RCC 7860 (cell line): ENCODE measurements at regions not wholly inside any gene's neighbourhood (a gene's known extent, or its start where the extent isn't known, plus 50 kb on each side); places are given as distances from the start of the nearest gene placed in this dataset.

Source experiments
- DNase-seq: peaks from one replicate; pipeline ENCODE4 v3.0.0-alpha.2; 2015; ENCODE audit warnings: low spot score
- FAIRE-seq: peaks from 2 replicates; lab custom pipeline; 2012; peaks lifted over from hg19 to GRCh38; lab: Jason Lieb, UNC

DNA sequence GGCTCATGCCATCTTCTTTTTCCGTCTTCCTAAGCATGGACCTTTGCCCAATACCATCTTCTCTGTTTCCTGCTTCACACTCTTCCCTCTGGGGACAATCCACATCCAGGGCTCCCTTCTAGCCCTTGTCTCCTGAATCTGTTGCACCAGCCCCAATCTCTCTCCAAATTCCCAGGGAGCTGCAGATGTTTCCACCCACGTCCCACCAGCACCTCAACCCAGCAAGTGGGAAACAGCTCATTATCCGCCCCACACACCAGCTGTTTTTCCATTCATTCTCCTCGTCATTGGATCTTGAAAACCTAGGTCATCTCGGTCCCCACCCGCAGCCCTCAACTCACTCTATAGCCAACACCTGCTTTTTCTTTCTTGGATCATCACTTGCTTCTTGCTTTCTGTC is 185.0 kb upstream of the CDYL start:
- no peak for DNase-seq
- FAIRE-seq = no peak

DNA sequence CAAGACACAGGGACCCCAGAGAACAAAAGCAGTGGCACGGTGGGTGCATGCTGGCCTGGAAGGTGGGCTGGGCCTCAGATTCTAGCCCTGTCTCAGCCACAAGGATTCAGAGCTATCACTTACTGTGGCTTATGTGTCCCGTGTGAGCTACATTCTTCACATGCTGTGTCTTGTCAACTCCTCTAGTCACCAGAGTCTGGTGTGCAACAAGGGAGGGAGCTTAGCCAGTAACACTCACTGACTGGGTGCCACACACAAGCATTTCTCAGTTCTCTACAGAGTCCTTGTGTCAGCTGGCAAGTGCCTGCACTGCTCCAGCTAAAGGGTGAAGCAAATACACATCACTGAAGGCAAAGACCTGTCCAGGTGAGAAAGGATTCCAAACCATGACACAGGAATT is 186.9 kb upstream of the CDYL start:
- FAIRE-seq (no peak), DNase-seq (no peak)

DNA sequence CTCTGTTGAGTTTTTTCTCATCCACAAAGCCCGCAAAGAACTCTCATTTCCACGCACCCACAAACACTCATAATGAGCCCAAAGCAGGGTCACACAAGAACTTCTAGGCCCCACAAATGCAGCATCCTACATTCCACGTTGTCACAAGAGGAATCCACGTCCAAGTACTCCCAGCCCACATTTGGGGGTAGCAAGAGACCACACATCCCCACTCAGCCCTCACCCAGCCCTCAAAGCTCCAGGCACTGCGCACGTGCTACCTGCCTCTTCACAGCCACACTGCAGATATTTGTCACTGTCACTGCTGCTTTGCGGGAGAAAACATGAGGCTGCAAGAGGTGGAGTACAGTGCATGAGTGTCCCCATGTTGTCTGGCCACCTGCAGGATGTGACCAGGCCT is 187.6 kb upstream of the CDYL start:
- DNase-seq (no peak), FAIRE-seq (no peak)

DNA sequence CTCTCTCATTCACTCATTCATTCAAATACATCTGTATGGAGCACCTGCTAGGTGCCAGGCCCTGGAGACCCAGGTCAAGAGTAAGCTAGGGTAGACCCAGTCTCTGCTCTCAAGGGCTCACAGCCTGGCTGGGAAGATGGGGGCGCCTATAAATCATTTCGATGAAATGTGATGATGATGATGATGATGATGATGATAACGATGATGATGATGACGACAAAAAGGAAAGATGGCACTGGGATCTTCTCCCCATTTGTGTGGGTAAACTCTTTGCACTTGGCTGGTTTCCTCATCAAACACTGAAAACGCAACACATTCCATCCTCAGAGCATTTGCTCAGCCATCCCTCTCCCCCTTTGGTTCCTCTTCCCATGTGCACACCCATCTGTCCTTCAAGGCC is 188.0 kb upstream of the CDYL start:
- DNase-seq = no peak
- FAIRE-seq = no peak

DNA sequence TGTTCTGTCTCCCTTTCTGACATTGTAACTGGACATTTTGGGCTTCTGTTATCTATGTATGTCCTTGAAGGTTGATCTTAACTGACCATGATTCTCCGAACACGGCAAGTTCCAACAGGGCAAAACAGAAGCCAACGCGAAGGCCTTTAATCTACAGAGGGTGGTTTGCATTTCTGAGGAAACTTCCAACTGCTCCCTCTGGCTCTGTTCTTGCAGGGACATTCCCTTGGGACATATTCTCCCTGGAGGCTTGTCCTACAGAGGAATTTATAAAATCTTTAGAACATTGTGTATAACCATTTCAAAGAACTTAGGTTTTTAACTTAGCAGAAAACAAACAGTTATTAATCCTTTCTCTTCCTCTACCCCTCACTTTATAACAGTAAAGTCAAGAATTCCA is 189.0 kb upstream of the CDYL start:
- FAIRE-seq (no peak), DNase-seq (no peak)

DNA sequence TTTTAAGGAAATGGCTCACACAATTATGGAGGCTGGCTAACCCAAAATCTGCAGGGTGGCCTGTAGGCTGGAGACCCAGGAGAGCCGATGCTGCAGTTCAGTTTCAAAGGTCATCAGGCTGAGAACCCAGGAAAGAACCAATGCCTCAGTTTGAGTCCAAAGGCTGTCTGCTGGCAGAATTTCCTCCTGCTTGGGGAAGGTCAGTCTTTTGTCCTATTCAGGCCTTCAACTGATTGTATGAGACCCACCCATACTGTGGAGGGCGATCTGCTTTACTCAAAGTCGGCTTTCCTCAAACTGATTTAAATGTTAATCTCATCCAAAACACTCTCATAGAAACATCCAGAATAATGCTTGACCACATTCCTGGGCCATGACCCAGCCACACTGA is 189.7 kb upstream of the CDYL start:
- no peak for DNase-seq
- FAIRE-seq = no peak

DNA sequence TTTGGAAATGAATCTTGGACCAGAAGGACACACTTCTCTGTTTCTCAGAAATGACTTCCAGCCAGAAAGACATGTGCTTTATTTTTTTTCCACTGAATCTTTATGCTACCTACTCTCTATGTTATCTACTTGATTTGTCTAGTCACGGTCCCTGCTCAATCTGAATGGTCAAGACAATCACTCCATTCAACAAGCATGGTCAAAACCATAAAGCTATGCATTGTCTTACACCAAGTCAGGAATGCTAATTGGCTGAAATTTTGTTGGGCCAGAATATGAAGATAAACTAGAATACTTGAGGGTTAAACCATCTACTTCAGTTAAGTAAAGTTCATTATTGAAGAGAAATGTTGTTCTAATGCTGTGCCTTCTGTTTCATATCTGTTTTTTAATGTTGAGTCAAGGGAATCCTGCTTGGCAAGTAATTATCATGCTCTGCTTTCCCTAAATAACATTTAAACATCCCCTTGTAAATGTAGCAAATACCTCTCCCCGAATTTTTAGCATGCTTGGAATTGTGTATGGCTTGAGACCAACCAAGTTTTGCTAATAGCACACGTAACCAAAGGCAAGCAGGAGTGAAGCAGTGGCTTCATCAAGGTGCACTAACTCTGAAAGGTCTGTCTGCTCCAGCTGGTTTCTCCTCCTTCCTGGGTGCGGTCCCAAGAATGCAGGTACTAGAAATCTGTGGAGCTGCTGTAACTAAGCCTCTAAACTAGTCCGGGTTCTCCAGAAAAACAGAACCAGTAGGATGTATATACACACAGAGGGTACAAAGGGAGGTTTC is 190.3 kb upstream of the CDYL start:
- no peak for FAIRE-seq

DNA sequence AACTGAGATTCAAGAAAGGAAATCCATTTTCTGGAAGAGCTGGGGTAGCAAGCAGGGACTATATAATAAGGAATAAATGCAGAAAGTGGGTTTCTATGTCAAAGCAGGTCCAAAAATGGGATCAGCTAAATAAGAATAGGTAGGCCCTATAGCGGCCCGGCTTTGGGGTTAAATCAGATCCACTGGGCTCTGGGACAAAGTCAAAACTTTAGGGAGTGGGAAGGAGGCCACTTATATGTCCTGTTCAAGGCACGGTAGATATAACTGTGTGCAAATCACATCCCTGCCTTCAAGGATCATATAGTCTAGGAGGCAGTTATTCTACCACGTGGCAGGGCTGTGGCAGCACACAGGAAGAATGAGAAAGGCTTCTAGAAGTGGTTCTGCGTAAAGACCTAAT is 191.4 kb upstream of the CDYL start:
- no peak for DNase-seq
- no peak for FAIRE-seq

More for the DNA sequence above, 190.3 kb upstream of the CDYL start:
- DNase-seq = no peak

DNA sequence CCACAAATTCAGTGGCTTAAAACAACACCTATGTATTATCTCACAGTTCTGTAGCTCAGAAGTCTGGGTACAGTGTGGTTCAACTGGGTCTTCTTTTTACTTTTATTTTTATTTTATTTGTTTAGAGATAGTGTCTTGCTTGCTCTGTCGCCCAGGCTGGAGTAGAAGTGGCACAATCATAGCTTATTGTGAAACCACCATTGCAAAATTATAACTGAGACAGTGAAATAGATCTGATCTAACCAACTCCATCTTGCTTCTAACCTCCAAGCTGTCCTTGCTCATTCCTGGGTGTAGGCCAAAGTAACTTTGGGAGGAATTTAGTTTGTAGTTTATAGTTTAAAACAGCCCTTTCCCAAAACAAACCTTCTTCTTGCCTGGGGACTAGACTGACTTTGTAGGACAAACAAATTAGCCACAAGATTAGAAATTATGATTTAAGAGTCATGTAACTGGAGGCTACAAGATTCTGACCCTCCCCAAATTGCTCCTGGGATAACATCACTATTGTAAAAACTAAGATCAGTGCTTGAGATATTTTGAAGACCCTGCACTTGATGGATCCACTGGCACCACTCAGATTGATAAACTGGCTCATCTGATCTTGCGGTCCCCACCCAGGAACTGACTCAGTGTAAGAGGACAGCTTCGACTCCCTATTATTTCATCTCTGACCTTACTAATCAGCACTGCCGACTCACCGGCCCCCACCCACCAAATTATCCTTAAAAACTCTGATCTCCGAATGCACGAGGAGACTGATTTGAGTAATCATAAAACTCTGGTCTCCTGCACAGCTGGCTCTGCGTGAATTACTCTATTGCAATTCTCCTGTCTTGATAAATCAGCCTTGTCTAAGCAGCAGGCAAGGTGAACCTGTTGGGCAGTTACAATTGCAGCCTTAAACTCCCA is 193.4 kb upstream of the CDYL start:
- FAIRE-seq (no peak), DNase-seq (no peak)

DNA sequence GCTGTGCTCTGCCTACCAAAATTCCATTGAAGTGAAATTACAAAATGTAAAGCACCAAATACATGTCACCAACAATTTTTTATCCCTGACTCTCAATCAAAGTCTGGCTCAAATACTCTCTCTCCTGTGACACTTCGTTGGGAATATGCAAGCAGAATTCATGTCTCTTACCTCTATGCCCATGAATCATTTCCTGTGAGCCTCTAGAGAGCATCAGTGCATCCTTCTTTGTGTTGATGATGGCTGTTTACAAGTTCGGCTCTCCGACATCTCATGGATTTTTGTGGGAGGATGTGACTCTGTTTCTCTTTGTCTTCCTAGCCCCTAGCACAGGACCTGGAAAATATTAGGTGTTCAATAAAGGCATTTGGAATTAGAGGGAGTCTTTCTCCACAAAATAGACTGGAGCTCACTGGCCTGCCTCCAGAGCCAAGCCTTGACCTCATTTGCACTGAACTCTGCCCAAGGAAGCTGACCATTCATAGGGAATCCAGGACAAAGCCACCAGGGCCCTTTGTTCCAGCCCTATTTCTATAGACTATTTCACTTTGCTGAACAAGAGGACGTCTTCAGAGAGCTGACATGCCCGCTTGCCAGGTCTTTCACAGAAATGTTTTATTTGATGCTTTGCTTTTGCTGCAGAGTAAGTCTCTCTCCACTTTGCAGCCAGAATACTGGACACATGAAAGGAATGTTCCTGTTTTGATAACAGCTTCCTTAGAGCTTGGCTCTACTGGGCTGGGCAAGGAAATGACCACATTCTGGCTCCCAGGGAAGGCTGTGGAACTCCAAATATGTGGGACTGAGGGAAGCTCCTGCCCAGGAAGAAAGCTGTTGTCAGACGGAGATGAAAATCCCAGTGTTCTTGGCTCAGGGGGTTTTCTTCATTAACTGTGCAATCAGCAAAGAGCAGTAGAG is 194.5 kb upstream of the CDYL start:
- DNase-seq (no peak), FAIRE-seq (no peak)

DNA sequence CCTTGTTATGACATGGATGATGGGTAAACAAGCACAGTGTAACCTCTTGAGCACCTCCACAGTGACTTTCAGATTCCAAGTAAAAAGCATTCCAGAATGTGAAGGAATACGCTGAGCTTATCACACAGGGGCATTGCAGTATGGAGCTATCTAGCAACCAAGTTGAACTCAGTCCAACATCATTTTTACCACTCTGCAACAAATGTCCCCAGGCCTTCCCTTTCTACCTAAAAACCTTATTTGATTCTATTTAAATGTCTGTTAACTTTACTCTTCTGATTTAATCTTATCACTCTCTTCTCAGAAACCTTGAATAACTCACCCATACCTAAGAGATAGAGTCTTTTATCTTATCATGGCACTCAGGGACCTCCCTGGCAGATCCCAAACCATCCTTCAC is 195.8 kb upstream of the CDYL start:
- FAIRE-seq (no peak), DNase-seq (no peak)

DNA sequence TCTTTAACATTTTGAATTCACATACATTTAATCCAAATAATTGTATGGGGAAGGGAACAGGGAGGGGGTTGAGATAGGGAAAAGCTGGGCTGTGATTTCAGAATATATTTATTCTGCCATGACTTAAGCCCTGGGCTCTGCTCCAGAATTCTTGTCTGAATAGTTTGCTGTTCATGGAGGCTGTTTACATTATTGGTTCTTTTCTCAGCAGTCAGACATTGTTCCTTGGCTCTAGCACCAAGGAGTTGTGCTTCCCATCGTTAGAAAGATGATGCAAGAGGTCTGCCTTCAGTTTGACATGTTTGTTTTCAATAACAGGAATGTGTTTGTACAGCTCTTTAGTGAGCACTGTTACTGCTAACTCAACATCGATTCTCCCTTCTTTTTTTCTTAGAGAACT is 198.8 kb upstream of the CDYL start:
- DNase-seq (no peak), FAIRE-seq (no peak)

DNA sequence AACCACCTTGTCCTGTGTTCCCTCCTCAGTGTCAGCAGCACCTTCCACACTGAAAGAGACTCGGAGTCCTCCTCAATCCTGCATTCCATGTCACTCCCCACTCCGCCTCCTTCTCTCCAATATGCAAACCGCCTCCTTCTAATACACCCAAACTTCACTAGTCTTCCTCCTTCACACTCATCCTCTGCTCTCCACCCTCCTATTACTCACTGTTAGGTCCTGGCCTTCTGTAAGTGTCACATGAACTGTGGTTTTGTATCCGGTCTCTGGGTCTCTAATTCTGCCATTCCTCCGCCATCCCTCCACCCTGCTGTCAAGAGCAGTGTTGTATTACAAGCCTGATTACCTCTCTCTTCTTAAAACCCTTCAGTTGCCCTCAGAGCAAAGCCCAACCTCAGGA is 200.5 kb upstream of the CDYL start:
- DNase-seq (no peak), FAIRE-seq (no peak)

DNA sequence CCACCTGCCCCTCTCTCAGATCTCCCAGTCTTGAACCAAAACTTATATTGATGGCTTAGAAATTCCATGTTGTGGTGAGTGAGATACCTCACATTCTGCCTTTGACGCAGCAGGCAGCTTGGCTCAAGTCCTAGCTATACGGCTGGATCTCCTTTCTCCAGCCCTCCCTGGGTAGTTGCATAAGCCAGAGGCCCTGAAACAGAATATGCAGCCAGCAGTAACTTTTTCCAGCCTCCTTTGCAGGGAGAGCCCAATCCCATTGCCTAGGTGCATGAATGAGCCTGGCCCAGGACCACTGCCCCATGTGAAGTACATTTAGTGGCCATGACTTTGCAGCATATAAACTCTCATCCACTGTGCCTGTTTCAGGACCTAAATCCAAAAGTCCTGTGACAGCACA is 202.2 kb upstream of the CDYL start:
- DNase-seq = no peak
- FAIRE-seq = no peak

DNA sequence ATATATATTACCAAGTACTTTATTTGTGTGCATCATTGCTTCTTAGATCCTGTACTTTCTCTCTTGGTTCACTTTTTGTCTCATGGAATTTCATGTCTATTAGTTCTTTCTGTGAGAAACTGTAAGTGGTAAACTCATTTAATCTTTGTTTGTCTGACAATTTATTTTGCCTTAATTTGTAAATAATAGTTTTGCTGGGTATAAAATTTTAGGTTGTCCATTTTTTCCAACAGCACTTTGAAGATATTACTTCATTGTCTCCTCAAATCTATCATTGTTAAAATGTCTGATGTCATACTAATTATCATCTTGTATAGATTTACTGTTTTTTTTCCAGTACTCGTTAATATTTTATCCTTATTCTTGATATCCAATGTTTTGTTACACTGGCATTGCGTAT is 205.2 kb upstream of the CDYL start:
- DNase-seq (no peak), FAIRE-seq (no peak)

DNA sequence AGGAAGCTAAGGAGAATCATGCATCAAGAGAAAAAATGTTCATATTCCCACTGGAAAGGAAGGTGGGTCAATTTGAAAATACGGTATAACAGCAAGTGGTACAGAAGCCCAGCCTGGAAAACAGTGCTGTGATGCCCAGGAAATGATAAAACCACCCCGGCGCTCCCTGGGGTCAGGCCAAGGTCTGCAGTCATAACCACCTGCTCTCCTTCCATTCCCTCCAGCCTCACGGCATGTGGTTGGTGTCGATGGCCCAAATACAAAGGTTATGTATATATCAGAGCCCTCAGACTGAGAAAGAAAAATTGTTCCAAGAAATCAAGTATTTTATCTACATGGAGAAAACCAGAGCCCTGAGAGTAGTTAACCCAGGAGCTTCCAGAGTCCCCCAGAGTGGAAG is 208.1 kb upstream of the CDYL start:
- FAIRE-seq (no peak), DNase-seq (no peak)

DNA sequence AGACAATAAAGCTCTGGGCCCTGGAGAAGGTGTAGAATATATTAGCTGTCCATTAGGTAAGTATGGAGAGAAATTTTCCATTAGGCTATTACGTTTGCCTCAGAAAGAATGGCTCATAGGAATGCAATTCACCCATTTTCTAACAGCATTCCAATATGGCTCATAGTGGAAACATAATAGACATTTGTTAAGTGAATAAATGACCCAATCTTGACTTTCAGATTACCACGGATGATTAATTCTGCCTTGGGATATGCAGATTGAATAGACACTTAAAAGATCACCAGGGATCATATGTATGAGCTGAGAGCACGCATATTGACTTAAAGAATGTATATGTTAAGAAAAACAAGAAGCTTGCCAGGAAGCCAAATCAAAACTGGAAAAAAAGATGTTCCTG is 209.1 kb upstream of the CDYL start:
- no peak for FAIRE-seq

DNA sequence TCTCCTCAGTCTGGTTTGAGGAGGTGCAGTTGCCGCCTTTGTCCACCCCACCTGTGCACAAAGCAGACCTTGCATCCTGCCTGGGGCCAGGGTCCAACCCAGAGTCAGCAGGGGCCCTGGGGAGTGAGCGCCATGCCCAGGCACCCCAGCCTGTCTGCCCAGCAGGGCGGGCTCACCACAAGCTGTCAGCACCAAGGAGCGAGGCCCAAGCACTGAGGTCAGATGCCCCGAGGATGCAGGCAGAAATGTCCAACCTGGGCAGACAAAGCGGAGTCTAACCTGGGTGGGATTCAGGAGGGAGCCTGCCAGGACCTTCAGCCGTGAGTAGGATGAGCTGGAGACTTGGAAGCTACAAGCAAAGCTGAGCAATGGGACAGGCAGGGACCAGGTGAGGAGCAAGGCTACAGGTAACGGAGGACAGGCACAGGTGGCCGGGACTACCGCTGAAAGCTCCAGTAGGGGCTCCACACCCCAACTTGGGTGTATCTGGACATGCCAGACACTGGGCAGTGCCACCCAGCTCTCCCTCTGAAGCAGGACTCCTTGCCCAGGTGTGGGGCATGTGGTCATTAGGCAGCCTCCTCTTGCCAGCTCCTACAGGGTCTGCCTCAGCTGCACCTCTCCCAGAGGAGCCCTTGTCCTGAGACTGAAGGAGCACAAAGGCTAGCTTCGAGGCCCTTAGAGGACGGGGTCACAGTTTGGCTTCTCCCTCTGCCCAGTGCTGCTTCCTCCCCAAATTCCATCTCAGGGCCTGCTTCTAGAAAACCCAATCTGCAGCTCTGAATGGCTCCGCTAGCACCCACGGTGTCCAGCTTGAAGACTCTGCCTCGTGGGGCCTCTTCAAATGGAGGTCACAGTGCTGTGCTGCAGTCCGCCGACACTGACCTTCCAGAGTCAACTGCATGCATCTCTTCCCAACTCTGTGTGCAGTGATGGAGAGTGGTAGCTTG is 210.6 kb upstream of the CDYL start:
- no peak for DNase-seq
- no peak for FAIRE-seq

More for the DNA sequence above, 209.1 kb upstream of the CDYL start:
- no peak for DNase-seq

DNA sequence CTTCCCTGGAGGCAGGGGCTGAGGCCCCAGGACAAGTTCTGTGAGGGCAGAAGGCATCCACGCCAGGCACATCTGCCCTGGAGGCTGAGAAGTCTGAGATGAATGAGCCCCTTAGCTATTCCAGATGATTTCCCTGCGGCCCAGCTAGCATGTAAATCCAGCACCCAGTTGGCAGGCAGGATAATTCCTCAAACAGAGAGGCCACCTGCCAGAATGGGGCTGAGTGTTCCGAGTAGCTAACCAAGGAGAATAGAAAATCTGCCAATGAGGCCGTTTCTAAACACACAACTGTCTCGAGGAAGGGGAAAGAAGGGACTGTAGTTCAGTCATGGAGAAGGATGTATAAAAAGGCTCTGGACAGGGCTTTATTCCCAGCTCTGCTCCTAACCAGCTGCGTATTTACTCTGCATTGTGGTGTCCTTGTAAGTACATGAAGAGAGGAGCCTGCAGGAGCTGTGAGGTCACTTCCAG is 211.4 kb upstream of the CDYL start:
- no peak for FAIRE-seq
- no peak for DNase-seq

DNA sequence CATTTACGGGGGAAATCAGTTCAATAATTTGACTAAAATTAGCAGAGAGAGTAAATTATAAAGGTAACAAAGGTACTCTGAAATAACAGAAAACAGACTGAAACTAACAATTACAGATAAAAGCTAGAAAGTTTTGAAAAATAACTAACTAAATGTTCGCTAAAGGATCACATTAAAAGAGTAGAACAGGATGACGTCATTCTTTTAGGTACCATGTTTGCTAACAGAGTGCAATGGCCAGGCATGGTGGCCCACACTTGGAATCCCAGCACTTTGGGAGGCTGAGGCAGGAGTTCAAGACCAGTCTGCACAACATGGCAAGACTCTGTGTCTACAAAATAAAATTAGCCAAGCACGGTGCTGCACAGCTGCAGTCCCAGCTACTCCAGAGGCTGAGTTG is 212.3 kb upstream of the CDYL start:
- FAIRE-seq (no peak), DNase-seq (no peak)
